IMR-90 (cell line): ENCODE measurements at regions not wholly inside any gene's neighbourhood (a gene's known extent, or its start where the extent isn't known, plus 50 kb on each side); places are given as distances from the start of the nearest gene placed in this dataset.

Experiments
- ATAC-seq: fragments of 200-7000 bp; cut with Tn5 transposase; 2 replicates; pipeline ENCODE4 v1.9.1; 2020; ENCODE audit warnings: low read depth, mild to moderate bottlenecking, moderate library complexity
- BruUV-seq: library from RNA; stranded (reverse); fragments of 400-500 nt; replicated peaks from 2 replicates; lab custom pipeline; 2021; lab: Mats Ljungman, UMichigan
- CTCF ChIA-PET: fragments of 300-600 bp; formaldehyde crosslinking; extraction: SDS; loops from one replicate; lab custom pipeline; 2021; ENCODE audit warnings: antibody characterized with exemption; lab: Yijun Ruan, JAX
- POLR2A ChIA-PET: fragments of 300-600 bp; sonication (Branson Sonifier 250); formaldehyde crosslinking; loops from one replicate; lab custom pipeline; 2022; ENCODE audit warnings: antibody characterized with exemption; ENCODE audit not compliant: unreplicated experiment; lab: Charles Lee
- DNase-seq: peaks from one replicate; pipeline ENCODE4 v3.0.0; 2013
- H2AFZ ChIP-seq: replicated peaks from 2 replicates; pipeline ENCODE3; 2013; ENCODE audit warnings: low read length, mild to moderate bottlenecking; ENCODE audit not compliant: poor library complexity
- H2AK5ac ChIP-seq: 2 replicates; pipeline ENCODE4 v1.6.1; 2013; ENCODE audit warnings: low read depth, low read length, inconsistent platforms
- H2AK9ac ChIP-seq: replicated peaks from 2 replicates; pipeline ENCODE3; 2013; ENCODE audit warnings: mild to moderate bottlenecking, low read depth, low read length, moderate library complexity; ENCODE audit not compliant: poor library complexity
- H2BK120ac ChIP-seq: 2 replicates; pipeline ENCODE4 v1.6.1; 2013; ENCODE audit warnings: low read depth, low read length, inconsistent platforms
- H2BK15ac ChIP-seq: 3 replicates; pipeline ENCODE4 v1.6.1; 2013; ENCODE audit warnings: low read depth, low read length, inconsistent platforms
- H2BK20ac ChIP-seq: 2 replicates; pipeline ENCODE4 v1.6.1; 2013; ENCODE audit warnings: low read depth, mild to moderate bottlenecking, inconsistent platforms, low read length, moderate library complexity
- H2BK5ac ChIP-seq: 2 replicates; pipeline ENCODE4 v1.6.1; 2013; ENCODE audit warnings: mild to moderate bottlenecking, low read depth, low read length, inconsistent platforms; ENCODE audit not compliant: poor library complexity, severe bottlenecking
- H3K14ac ChIP-seq: replicated peaks from 2 replicates; pipeline ENCODE4 v1.6.1; 2013; ENCODE audit warnings: low read depth, low read length, inconsistent platforms
- H3K18ac ChIP-seq: 2 replicates; pipeline ENCODE4 v1.6.1; 2013; ENCODE audit warnings: low read depth, low read length, control low read depth
- H3K23ac ChIP-seq: 2 replicates; pipeline ENCODE4 v1.6.1; 2013; ENCODE audit warnings: low read depth, low read length, inconsistent platforms
- H3K27ac ChIP-seq: 2 replicates; pipeline ENCODE4 v1.5.1; 2013; ENCODE audit warnings: mild to moderate bottlenecking, control low read depth, low read length; ENCODE audit not compliant: insufficient read depth
- H3K27me3 ChIP-seq: 2 replicates; pipeline ENCODE4 v1.6.1; 2013; ENCODE audit warnings: low read length; ENCODE audit not compliant: control insufficient read depth, insufficient read depth
- H3K36me3 ChIP-seq: 2 replicates; pipeline ENCODE4 v1.6.1; 2013; ENCODE audit warnings: low read length, mixed read lengths; ENCODE audit not compliant: control insufficient read depth, insufficient read depth
- H3K4ac ChIP-seq: 2 replicates; pipeline ENCODE4 v1.6.1; 2013; ENCODE audit warnings: low read depth, low read length, inconsistent platforms
- H3K4me1 ChIP-seq: 2 replicates; pipeline ENCODE4 v1.6.1; 2013; ENCODE audit warnings: low read length, mixed read lengths; ENCODE audit not compliant: control insufficient read depth, insufficient read depth
- H3K4me2 ChIP-seq: 2 replicates; pipeline ENCODE4 v1.6.1; 2013; ENCODE audit warnings: low read depth, mild to moderate bottlenecking, control low read depth, low read length, moderate library complexity
- H3K4me3 ChIP-seq: 2 replicates; pipeline ENCODE4 v1.5.1; 2013; ENCODE audit warnings: low read depth, mild to moderate bottlenecking, control low read depth, low read length, moderate library complexity; ENCODE audit not compliant: insufficient read depth
- H3K56ac ChIP-seq: 2 replicates; pipeline ENCODE4 v1.6.1; 2013; ENCODE audit warnings: low read length, inconsistent platforms; ENCODE audit not compliant: insufficient read depth; ENCODE audit errors: extremely low read depth
- H3K79me1 ChIP-seq, 2 experiments: 2 replicates each; pipeline ENCODE4 v1.6.1; 2013; ENCODE audit warnings: low read length in 2 of 2, inconsistent platforms in 1 of 2, low read depth in 1 of 2
- H3K9ac ChIP-seq: 2 replicates; pipeline ENCODE4 v1.6.1; 2013; ENCODE audit warnings: low read depth, low read length, control low read depth
- H3K9me1 ChIP-seq: 2 replicates; pipeline ENCODE4 v1.6.1; 2013; ENCODE audit warnings: low read length, inconsistent platforms; ENCODE audit not compliant: insufficient read depth
- H3K9me3 ChIP-seq: 2 replicates; pipeline ENCODE4 v1.6.1; 2013; ENCODE audit warnings: low read length; ENCODE audit not compliant: control insufficient read depth, insufficient read depth
- H4K20me1 ChIP-seq: 2 replicates; pipeline ENCODE4 v1.6.1; 2013; ENCODE audit warnings: low read length, inconsistent platforms; ENCODE audit not compliant: insufficient read depth
- H4K5ac ChIP-seq: 2 replicates; pipeline ENCODE4 v1.6.1; 2013; ENCODE audit warnings: mild to moderate bottlenecking, low read depth, low read length, control low read depth
- H4K8ac ChIP-seq, 2 experiments: 2 replicates each; pipeline ENCODE4 v1.6.1; 2013; ENCODE audit warnings: low read depth in 2 of 2, low read length in 2 of 2, control low read depth in 1 of 2, inconsistent platforms in 1 of 2
- H4K91ac ChIP-seq: 2 replicates; pipeline ENCODE4 v1.6.1; 2013; ENCODE audit warnings: low read depth, low read length, inconsistent platforms; ENCODE audit not compliant: insufficient read depth
- BHLHE40 ChIP-seq: fragments of 150-350 bp; IDR thresholded peaks from 2 replicates; pipeline ENCODE4 v1.6.1; 2016; ENCODE audit warnings: mild to moderate bottlenecking, low read depth, low read length
- CEBPB ChIP-seq: IDR thresholded peaks from 2 replicates; pipeline ENCODE4 v1.6.1; 2012; ENCODE audit warnings: low read depth, low read length, improper control_type of control experiment
- CHD1 ChIP-seq: IDR thresholded peaks from 2 replicates; pipeline ENCODE4 v1.6.1; 2012; ENCODE audit warnings: low read depth, low read length, improper control_type of control experiment
- CTCF ChIP-seq: conservative IDR thresholded peaks from 2 replicates; pipeline ENCODE4 v1.5.1; 2012; ENCODE audit warnings: mild to moderate bottlenecking, low read depth, low read length, improper control_type of control experiment
- FOS ChIP-seq: fragments of 150-350 bp; IDR thresholded peaks from 2 replicates; pipeline ENCODE4 v1.6.1; 2016; ENCODE audit warnings: low read depth, low read length
- MAFK ChIP-seq: IDR thresholded peaks from 2 replicates; pipeline ENCODE4 v1.6.1; 2012; ENCODE audit warnings: low read depth, low read length, improper control_type of control experiment
- MAZ ChIP-seq: IDR thresholded peaks from 2 replicates; pipeline ENCODE4 v1.6.1; 2012; ENCODE audit warnings: low read depth, mild to moderate bottlenecking, low read length, improper control_type of control experiment, moderate library complexity, borderline replicate concordance
- MXI1 ChIP-seq: IDR thresholded peaks from 2 replicates; pipeline ENCODE4 v1.6.1; 2012; ENCODE audit warnings: low read depth, mild to moderate bottlenecking, low read length, moderate library complexity, borderline replicate concordance
- NFE2L2 ChIP-seq: fragments of 150-350 bp; IDR thresholded peaks from 2 replicates; pipeline ENCODE4 v1.6.1; 2016; ENCODE audit warnings: low read depth, mild to moderate bottlenecking, low read length
- POLR2A ChIP-seq: IDR thresholded peaks from 2 replicates; pipeline ENCODE4 v1.6.1; 2012; ENCODE audit warnings: mild to moderate bottlenecking, low read depth, low read length
- RAD21 ChIP-seq: IDR thresholded peaks from 2 replicates; pipeline ENCODE4 v1.6.1; 2012; ENCODE audit warnings: low read length, improper control_type of control experiment
- RCOR1 ChIP-seq: IDR thresholded peaks from 2 replicates; pipeline ENCODE4 v1.6.1; 2012; ENCODE audit warnings: mild to moderate bottlenecking, low read length, improper control_type of control experiment; ENCODE audit not compliant: insufficient replicate concordance
- RFX5 ChIP-seq: IDR thresholded peaks from 2 replicates; pipeline ENCODE4 v1.8.0; 2012; ENCODE audit warnings: low read depth, mild to moderate bottlenecking, low read length, moderate library complexity
- SMC3 ChIP-seq: fragments of 150-350 bp; IDR thresholded peaks from 2 replicates; pipeline ENCODE4 v1.6.1; 2016; ENCODE audit warnings: low read depth, mild to moderate bottlenecking, antibody characterized with exemption, low read length, moderate library complexity
- USF2 ChIP-seq: fragments of 150-350 bp; IDR thresholded peaks from 2 replicates; pipeline ENCODE4 v1.6.1; 2017; ENCODE audit warnings: mild to moderate bottlenecking, antibody characterized with exemption, low read length, low read depth
- dilution Hi-C: fragments of 300-500 bp; cut with HindIII; formaldehyde crosslinking; loops from one replicate; pipeline ENCODE4 v1.14.3; 2018; ENCODE audit warnings: low sequenced_read_pairs; ENCODE audit not compliant: unreplicated experiment
- in situ Hi-C: fragments of 300-500 bp; cut with MboI; formaldehyde crosslinking; loops from 3 replicates; pipeline ENCODE4 v1.14.3; 2019; ENCODE audit warnings: low sequenced_read_pairs, inconsistent platforms, mixed read lengths
- intact Hi-C: fragments of 100-400 bp; cut with micrococcal nuclease; formaldehyde crosslinking; loops from 2 replicates; pipeline ENCODE4 v1.10.0; 2022
- TF ChIP-seq, protein P1 (sequence below): fragments of 150-350 bp; IDR thresholded peaks from 2 replicates; pipeline ENCODE4 v1.6.1; 2016; ENCODE audit warnings: low read depth, mild to moderate bottlenecking, low read length, moderate library complexity, borderline replicate concordance

DNA sequence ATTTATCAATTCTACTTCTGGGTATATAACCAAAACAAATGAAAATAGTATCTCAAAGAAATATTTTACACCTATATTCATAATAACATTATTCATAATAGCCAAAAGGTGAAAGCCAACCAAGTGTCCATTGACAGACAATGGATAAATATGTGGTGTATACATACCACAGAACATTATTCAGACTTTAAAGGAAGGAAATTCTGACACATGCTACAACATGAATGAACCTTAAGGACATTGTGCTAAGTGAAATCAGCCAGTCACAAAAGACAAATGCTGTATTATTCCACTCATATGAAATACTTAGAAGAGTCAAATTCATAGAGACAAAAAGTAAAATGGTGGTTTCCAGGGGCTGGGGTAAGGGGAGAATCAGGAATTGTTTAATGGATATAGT lies 370.5 kb upstream of the CHAC2 start:
- no peak overlapping the region for H4K8ac ChIP-seq
- no peak overlapping the region for H3K4ac ChIP-seq
- no peak overlapping the region for H4K5ac ChIP-seq
- H4K20me1 ChIP-seq, result no peaks in the 10 kb centered on the region
- H2AK5ac ChIP-seq, result no peak overlapping the region
- ATAC-seq (no peak), DNase-seq (no peak)
- no peak overlapping the region for H2BK20ac ChIP-seq
- dilution Hi-C loops (no loop called here), intact Hi-C loops (no loop called here), in situ Hi-C loops (no loop called here)
- no peak overlapping the region for H2AK9ac ChIP-seq
- ChIA-PET POLR2A (no interaction called here), CTCF (no interaction called here)
- no peak overlapping the region for H2BK5ac ChIP-seq
- BruUV-seq, result no TSS peak
- no peak overlapping the region for H3K27ac ChIP-seq
- no peaks in the 10 kb centered on the region for H3K79me1 ChIP-seq
- no peak overlapping the region for H3K9ac ChIP-seq
- H3K56ac ChIP-seq, result no peak overlapping the region
- no peak overlapping the region for H2AFZ ChIP-seq
- H2BK120ac ChIP-seq, result no peak overlapping the region
- H3K4me3 ChIP-seq, result no peak overlapping the region
- TF ChIP-seq, protein P1, sequence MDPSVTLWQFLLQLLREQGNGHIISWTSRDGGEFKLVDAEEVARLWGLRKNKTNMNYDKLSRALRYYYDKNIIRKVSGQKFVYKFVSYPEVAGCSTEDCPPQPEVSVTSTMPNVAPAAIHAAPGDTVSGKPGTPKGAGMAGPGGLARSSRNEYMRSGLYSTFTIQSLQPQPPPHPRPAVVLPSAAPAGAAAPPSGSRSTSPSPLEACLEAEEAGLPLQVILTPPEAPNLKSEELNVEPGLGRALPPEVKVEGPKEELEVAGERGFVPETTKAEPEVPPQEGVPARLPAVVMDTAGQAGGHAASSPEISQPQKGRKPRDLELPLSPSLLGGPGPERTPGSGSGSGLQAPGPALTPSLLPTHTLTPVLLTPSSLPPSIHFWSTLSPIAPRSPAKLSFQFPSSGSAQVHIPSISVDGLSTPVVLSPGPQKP, result no peak
- TF ChIP-seq RAD21 (no peak), FOS (no peak), BHLHE40 (no peak), POLR2A (no peak), SMC3 (no peak), RFX5 (no peak), CEBPB (no peak), MXI1 (no peak), RCOR1 (no peak), NFE2L2 (no peak), MAZ (no peak), CHD1 (no peak), CTCF (no peak), MAFK (no peak), USF2 (no peak)
- H3K27me3 ChIP-seq, result no peaks in the 10 kb centered on the region
- H3K9me1 ChIP-seq, result 0 out of 2 replicates have a peak, but pooled peaks cover 3% of the 10 kb centered on the region
- no peak overlapping the region for H4K91ac ChIP-seq
- no peaks in the 10 kb centered on the region for H3K9me3 ChIP-seq
- no peak overlapping the region for H3K4me2 ChIP-seq
- H3K36me3 ChIP-seq, result no peaks in the 10 kb centered on the region
- H3K23ac ChIP-seq, result no peak overlapping the region
- H3K4me1 ChIP-seq, result no peaks in the 10 kb centered on the region
- no peak overlapping the region for H2BK15ac ChIP-seq
- H3K14ac ChIP-seq, result no peak overlapping the region
- H3K18ac ChIP-seq, result no peak overlapping the region
